NCI-H187 (cell line): ENCODE measurements at regions not wholly inside any gene's neighbourhood (a gene's known extent, or its start where the extent isn't known, plus 50 kb on each side); places are given as distances from the start of the nearest gene placed in this dataset.

Experiments
- DNase-seq, 2 experiments: peaks; one replicate each; lab custom pipeline; 2025; lab: John Stamatoyannopoulos, UW

- DNase-seq = no peak
Measured at GRCh38 chr2:5539282-5540165, 152.7 kb upstream of the SOX11 start.

GRCh38 chr2:5540856-5541255 lies 151.3 kb upstream of the SOX11 start:
- no peak for DNase-seq

GRCh38 chr2:5544205-5544786 lies 147.9 kb upstream of the SOX11 start:
- no peak for DNase-seq

GRCh38 chr2:5546181-5546580 lies 146.0 kb upstream of the SOX11 start:
- no peak for DNase-seq

- DNase-seq = no peak
Measured at GRCh38 chr2:5548991-5549715, 143.0 kb upstream of the SOX11 start.

GRCh38 chr2:5549771-5550170 lies 142.4 kb upstream of the SOX11 start:
- DNase-seq = no peak

- DNase-seq = no peak
Measured at GRCh38 chr2:5555636-5556035, 136.5 kb upstream of the SOX11 start.

GRCh38 chr2:5561006-5561405 lies 131.2 kb upstream of the SOX11 start:
- DNase-seq = no peak

GRCh38 chr2:5562426-5562825 lies 129.8 kb upstream of the SOX11 start:
- DNase-seq = no peak

GRCh38 chr2:5562865-5563264 lies 129.3 kb upstream of the SOX11 start:
- DNase-seq = no peak

GRCh38 chr2:5563411-5563810 lies 128.8 kb upstream of the SOX11 start:
- DNase-seq = no peak

- DNase-seq = no peak
Measured at GRCh38 chr2:5569256-5569655, 122.9 kb upstream of the SOX11 start.

GRCh38 chr2:5576015-5576414 lies 116.2 kb upstream of the SOX11 start:
- no peak for DNase-seq

GRCh38 chr2:5587766-5588165 lies 104.4 kb upstream of the SOX11 start:
- DNase-seq = no peak

- DNase-seq = no peak
Measured at GRCh38 chr2:5588601-5589000, 103.6 kb upstream of the SOX11 start.

GRCh38 chr2:5589183-5589582 lies 103.0 kb upstream of the SOX11 start:
- DNase-seq = no peak

GRCh38 chr2:5590886-5591285 lies 101.3 kb upstream of the SOX11 start:
- no peak for DNase-seq

- DNase-seq = no peak
Measured at GRCh38 chr2:5592916-5593315, 99.3 kb upstream of the SOX11 start.

GRCh38 chr2:5594249-5594695 lies 97.9 kb upstream of the SOX11 start:
- no peak for DNase-seq

- DNase-seq = no peak
Measured at GRCh38 chr2:5596868-5597267, 95.3 kb upstream of the SOX11 start.

GRCh38 chr2:5598156-5598555 lies 94.0 kb upstream of the SOX11 start:
- DNase-seq = no peak

- no peak for DNase-seq
Measured at GRCh38 chr2:5609201-5609600, 83.0 kb upstream of the SOX11 start.

- no peak for DNase-seq
Measured at GRCh38 chr2:5612666-5613065, 79.5 kb upstream of the SOX11 start.
